Chondrocyte (in vitro differentiated cells): ENCODE measurements at regions not wholly inside any gene's neighbourhood (a gene's known extent, or its start where the extent isn't known, plus 50 kb on each side); places are given as distances from the start of the nearest gene placed in this dataset.

Experiments used
- DNase-seq: peaks from one replicate; pipeline ENCODE4 v3.0.0; 2021; ENCODE audit warnings: mixed read lengths, low spot score
- H3K27ac Mint-ChIP-seq: one replicate; pipeline ENCODE4 v1.8.0; 2021; ENCODE audit warnings: mild to moderate bottlenecking, moderate library complexity, mixed read lengths; ENCODE audit not compliant: unreplicated experiment
- H3K27me3 Mint-ChIP-seq: 2 replicates; pipeline ENCODE4 v1.8.0; 2021; ENCODE audit warnings: low read depth, mixed read lengths
- H3K36me3 Mint-ChIP-seq: 2 replicates; pipeline ENCODE4 v1.8.0; 2021; ENCODE audit warnings: low read depth, mixed read lengths
- H3K4me1 Mint-ChIP-seq: 2 replicates; pipeline ENCODE4 v1.8.0; 2021; ENCODE audit warnings: low read depth, mild to moderate bottlenecking, mixed read lengths
- H3K4me3 Mint-ChIP-seq: one replicate; pipeline ENCODE4 v1.8.0; 2021; ENCODE audit warnings: mild to moderate bottlenecking, moderate library complexity, mixed read lengths; ENCODE audit not compliant: unreplicated experiment
- H3K9me3 Mint-ChIP-seq: 2 replicates; pipeline ENCODE4 v1.8.0; 2021; ENCODE audit warnings: low read depth, mixed read lengths
- TF ChIP-seq, protein P1 (sequence below): fragments of 200-600 bp; sonication (generic); IDR thresholded peaks from 2 replicates; pipeline ENCODE4 v1.5.0; 2021; ENCODE audit warnings: antibody characterized with exemption, mild to moderate bottlenecking, moderate library complexity

DNA sequence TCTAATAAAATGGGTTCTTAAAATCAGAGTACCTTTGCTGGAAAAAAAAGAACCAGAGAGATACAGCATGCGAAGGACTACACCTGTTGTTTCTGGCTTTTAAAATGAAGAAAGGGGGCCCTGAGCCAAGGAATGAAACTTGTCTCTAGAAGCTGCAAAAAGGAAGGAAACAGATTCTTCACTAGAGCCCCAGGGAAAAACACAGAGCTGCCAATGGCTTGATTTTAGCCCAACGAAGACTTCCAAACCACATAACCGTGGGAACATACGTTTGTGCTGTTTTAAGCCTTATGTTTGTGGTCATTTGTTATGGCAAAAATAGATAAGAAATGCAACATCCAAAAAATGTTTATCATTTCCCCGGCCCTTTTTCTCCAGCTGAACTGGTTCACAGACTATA, 780.0 kb downstream of the SORCS1 start:
- no peak overlapping the region for H3K4me3 Mint-ChIP-seq
- TF ChIP-seq, protein P1, sequence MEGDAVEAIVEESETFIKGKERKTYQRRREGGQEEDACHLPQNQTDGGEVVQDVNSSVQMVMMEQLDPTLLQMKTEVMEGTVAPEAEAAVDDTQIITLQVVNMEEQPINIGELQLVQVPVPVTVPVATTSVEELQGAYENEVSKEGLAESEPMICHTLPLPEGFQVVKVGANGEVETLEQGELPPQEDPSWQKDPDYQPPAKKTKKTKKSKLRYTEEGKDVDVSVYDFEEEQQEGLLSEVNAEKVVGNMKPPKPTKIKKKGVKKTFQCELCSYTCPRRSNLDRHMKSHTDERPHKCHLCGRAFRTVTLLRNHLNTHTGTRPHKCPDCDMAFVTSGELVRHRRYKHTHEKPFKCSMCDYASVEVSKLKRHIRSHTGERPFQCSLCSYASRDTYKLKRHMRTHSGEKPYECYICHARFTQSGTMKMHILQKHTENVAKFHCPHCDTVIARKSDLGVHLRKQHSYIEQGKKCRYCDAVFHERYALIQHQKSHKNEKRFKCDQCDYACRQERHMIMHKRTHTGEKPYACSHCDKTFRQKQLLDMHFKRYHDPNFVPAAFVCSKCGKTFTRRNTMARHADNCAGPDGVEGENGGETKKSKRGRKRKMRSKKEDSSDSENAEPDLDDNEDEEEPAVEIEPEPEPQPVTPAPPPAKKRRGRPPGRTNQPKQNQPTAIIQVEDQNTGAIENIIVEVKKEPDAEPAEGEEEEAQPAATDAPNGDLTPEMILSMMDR = no peak
- H3K27me3 Mint-ChIP-seq = peaks cover 3% of the 10 kb centered on the region
- H3K27ac Mint-ChIP-seq = no peak overlapping the region
- no peaks in the 10 kb centered on the region for H3K36me3 Mint-ChIP-seq
- DNase-seq = no peak
- peaks cover 9% of the 10 kb centered on the region for H3K9me3 Mint-ChIP-seq
- no peaks in the 10 kb centered on the region for H3K4me1 Mint-ChIP-seq

DNA sequence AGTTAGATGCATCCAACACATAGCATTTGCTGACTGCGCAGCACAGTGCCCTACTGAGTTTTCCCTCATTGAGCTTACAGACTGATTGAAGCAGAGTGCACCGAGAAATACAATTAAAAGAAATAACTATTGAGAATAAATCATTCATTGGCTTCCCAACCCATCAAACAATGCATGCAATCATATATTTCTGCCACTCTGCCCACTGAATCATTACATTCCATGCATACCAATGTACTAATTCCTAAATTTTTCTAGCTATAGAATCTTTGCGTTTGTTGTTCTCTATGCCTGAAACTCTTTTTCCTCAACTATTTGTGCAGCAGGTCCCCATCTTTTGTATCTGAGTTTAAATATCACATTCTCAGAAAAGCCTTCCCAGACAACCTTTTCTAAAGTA, 783.8 kb downstream of the SORCS1 start:
- Mint-ChIP-seq H3K4me3 (no peak overlapping the region), H3K4me1 (no peaks in the 10 kb centered on the region), H3K27ac (no peak overlapping the region), H3K27me3 (peaks cover 3% of the 10 kb centered on the region), H3K36me3 (no peaks in the 10 kb centered on the region), H3K9me3 (peaks cover 23% of the 10 kb centered on the region)
- no peak for DNase-seq
- TF ChIP-seq, protein P1 = no peak

DNA sequence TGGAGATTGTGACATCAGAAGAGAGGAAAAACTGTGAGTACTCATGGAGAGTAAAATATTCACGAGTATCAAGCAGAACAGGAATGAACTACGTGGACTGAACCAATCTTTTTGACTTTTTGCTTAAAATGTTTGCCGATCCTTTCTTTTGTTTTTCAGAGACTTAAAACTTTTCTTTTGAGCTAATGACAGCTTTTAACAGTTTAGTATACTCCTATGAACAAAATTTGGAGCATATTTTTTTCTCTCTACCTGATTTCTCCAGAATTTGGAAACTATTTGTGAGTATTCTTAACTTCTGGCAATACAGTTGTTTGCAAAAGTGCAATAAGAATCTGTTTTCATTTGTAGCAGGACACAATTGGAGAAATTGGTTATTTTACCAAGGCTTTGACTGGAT, 786.3 kb downstream of the SORCS1 start:
- Mint-ChIP-seq H3K4me1 (no peaks in the 10 kb centered on the region), H3K36me3 (no peaks in the 10 kb centered on the region), H3K27ac (no peak overlapping the region), H3K27me3 (peaks cover 4% of the 10 kb centered on the region), H3K9me3 (peaks cover 23% of the 10 kb centered on the region), H3K4me3 (no peak overlapping the region)
- DNase-seq = no peak
- TF ChIP-seq, protein P1 = no peak

DNA sequence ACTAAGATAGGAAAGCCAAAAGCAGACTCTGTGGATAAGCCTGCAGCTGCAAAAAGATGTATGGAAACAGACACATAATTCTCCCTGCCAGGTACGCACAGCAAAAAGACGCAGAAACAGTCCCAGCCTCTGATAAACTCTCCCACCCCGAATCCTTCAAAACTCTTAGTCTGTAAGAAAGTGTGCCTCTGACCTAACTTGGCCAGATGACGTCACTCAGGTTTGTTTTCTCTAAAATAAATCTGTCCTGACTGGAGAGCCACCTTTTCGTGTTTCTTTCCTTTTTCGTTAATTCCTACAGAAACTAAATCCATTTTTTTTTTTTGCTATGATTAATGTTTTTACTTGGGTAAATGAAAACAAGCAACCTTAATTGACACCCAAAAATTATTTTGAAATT, 793.8 kb downstream of the SORCS1 start:
- peaks cover 4% of the 10 kb centered on the region for H3K27me3 Mint-ChIP-seq
- no peak overlapping the region for H3K4me3 Mint-ChIP-seq
- H3K27ac Mint-ChIP-seq = no peak overlapping the region
- no peaks in the 10 kb centered on the region for H3K4me1 Mint-ChIP-seq
- no peak for DNase-seq
- H3K9me3 Mint-ChIP-seq = peaks cover 4% of the 10 kb centered on the region
- TF ChIP-seq, protein P1 = no peak
- no peaks in the 10 kb centered on the region for H3K36me3 Mint-ChIP-seq

DNA sequence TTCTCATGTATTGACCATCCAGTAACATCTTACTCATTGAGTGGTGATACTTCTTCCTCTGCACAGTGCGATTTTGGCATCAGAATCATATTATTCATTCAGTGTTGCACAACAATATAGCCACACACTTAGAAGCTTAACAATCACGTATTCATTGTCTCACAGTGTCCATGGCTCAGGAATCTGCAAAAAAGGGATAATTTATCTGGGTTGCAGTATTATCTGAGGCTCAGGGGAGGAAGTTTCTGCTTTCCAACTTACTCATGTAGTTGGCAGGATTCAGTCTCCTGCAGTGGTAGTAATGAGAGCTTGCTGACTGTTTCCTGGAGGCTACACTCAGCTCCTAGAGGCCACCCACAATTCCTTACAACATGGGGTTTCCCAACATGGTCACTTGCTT, 803.6 kb downstream of the SORCS1 start:
- Mint-ChIP-seq H3K36me3 (no peaks in the 10 kb centered on the region), H3K4me1 (no peaks in the 10 kb centered on the region), H3K4me3 (no peak overlapping the region), H3K27me3 (no peaks in the 10 kb centered on the region), H3K27ac (no peak overlapping the region), H3K9me3 (no peaks in the 10 kb centered on the region)
- TF ChIP-seq, protein P1 = no peak
- no peak for DNase-seq
